Kidney (tissue), 13 donors: ENCODE measurements at regions not wholly inside any gene's neighbourhood (a gene's known extent, or its start where the extent isn't known, plus 50 kb on each side); places are given as distances from the start of the nearest gene placed in this dataset.

Source experiments
- DNase-seq, 5 donors: peaks; one replicate each; pipeline ENCODE4 v3.0.0-alpha.2; 2013 to 2020
- FAIRE-seq: peaks from 2 replicates; lab custom pipeline; 2012; peaks lifted over from hg19 to GRCh38; lab: Jason Lieb, UNC
- H3K27ac ChIP-seq, 2 donors: one replicate each; pipeline ENCODE4 v1.7.0; 2013; ENCODE audit warnings: low read depth in 2 of 2, low read length in 2 of 2, inconsistent platforms in 1 of 2
- H3K27me3 ChIP-seq: one replicate; pipeline ENCODE4 v1.7.1; 2013; ENCODE audit warnings: low read length, inconsistent platforms; ENCODE audit not compliant: control insufficient read depth, insufficient read depth
- H3K36me3 ChIP-seq, 3 donors: one replicate each; pipeline versions ENCODE4 v1.7.0 to v1.7.1; 2013; ENCODE audit warnings: low read length in 3 of 3, control low read depth in 1 of 3, inconsistent platforms in 1 of 3; ENCODE audit not compliant: insufficient read depth in 3 of 3, control insufficient read depth in 2 of 3
- H3K4me1 ChIP-seq, 3 donors: one replicate each; pipeline versions ENCODE4 v1.7.0 to v1.7.1; 2013; ENCODE audit warnings: low read length in 3 of 3, inconsistent platforms in 1 of 3, low read depth in 1 of 3; ENCODE audit not compliant: control insufficient read depth in 2 of 3, insufficient read depth in 2 of 3
- H3K4me3 ChIP-seq, 3 donors: one replicate each; pipeline versions ENCODE4 v1.7.0 to v1.8.1; 2013; ENCODE audit warnings: low read length in 3 of 3, control low read depth in 1 of 3, inconsistent platforms in 1 of 3
- H3K9ac ChIP-seq, 3 donors: one replicate each; pipeline versions ENCODE4 v1.7.0 to v1.7.1; 2013; ENCODE audit warnings: low read length in 3 of 3, control low read depth in 1 of 3, inconsistent platforms in 1 of 3
- H3K9me3 ChIP-seq, 3 donors: one replicate each; pipeline versions ENCODE4 v1.7.0 to v1.7.1; 2013; ENCODE audit warnings: low read length in 3 of 3, control low read depth in 1 of 3, inconsistent platforms in 1 of 3; ENCODE audit not compliant: control insufficient read depth in 2 of 3, insufficient read depth in 1 of 3
- CTCF ChIP-seq: IDR thresholded peaks from 3 replicates; pipeline ENCODE4 v1.5.1; 2012; ENCODE audit warnings: mild to moderate bottlenecking, moderate library complexity, borderline replicate concordance; ENCODE audit not compliant: insufficient read depth; ENCODE audit errors: extremely low read depth
- intact Hi-C: fragments of 100-400 bp; cut with DNase I; formaldehyde crosslinking; loops from one replicate; pipeline ENCODE4 v1.11.1; 2022
- donor health status: control.
- donor health status: control.
- donor health status: control.
- donor health status: control.
- donor health status: control.
- donor health status: DM: yes; HTN: yes; CAD: no.
- donor health status: Normal renal cell carcinoma (clear cell type).

DNA sequence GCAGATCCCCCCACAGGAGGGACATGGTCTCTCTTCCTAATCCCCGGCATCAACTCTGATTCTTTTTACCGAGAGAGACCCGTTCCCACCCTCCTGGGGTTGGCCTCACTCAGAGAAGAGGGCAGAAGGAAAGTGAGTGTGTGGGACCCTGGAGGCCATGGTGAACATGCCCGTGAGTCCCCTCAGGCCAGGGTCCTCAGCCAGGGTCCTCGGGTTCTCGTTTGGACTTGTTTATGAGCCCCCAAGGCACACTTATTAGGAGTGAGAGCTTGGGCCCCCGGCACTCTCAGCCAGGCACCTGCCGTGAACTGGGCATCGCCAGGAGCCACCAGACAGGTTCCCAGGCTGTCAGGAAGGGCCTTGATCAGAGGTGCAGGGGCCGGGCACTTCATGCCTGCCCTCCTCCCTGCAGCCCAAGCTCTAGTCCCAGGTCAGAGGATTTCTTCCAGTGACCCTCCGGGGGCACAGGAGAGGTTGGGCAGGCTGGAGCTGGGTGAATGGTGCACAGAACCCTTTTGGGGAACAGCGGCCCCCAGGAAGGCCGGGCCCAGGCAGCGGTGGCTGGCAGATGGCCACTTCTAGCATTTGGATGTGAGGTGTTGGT is 122.6 kb downstream of the CRYAA start:
- intact Hi-C loops = no loop called here

DNA sequence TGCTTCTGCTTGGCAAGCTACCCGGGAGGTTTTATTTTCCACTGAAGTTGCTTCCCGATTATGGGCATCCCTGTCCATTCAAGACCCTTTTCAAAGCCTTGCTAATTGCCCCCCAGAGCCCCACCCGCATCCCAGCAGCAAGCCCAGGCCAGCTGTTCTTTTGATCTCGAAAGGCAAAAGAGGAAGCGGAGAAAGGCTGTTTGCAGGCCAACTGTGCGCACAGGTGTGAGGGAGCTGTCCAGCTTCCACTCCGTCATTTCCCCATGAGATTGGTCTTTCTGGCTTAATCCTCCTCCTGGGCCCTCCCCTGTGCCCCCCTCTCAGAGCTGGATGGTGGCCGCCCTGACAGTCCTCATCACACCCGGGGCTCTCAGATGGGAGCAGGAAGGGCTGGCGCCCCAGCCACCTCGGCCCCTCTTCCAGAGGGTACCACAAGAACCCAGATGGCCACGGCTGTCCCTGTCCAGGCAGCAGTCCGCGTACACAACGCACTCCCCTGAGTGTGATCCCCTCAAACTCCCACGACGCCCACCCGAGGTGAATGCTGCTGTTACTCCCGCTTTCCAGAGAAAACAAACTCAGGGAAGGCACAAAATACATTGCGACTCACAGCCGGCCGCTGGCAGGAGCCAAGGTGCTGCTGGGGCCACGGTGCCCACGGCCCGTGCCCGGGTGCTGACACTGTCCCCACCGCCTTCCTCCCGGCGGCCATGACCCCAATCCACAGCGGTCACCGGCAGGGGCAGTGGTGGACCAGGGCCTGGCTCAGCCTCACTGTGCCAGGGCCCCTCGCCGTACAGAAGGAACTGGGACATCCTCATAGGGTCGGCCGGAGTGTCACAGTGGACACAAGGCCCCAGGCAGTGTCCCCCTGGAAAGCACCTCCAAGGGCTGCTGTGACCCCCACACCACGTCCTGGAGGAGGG is 121.9 kb downstream of the CRYAA start:
- no peak overlapping the region for H3K4me3 ChIP-seq
- FAIRE-seq (no peak), DNase-seq (peak in 2 of 5 donors; percentile 33 to 68)
- H3K4me1 ChIP-seq = peaks cover 0 to 8% (median 5%) of the 10 kb centered on the region in 3 donors
- H3K9ac ChIP-seq = no peak overlapping the region
- no peak for TF ChIP-seq CTCF
- no peak overlapping the region for H3K27ac ChIP-seq
- no peaks in the 10 kb centered on the region for H3K36me3 ChIP-seq
- H3K27me3 ChIP-seq = no peaks in the 10 kb centered on the region
- intact Hi-C loops = no loop called here
- peaks cover 0 to 12% (median 0%) of the 10 kb centered on the region in 3 donors for H3K9me3 ChIP-seq

More for the DNA sequence above, 122.6 kb downstream of the CRYAA start:
- Histone ChIP-seq H3K9me3 (peaks cover 0 to 16% (median 0%) of the 10 kb centered on the region in 3 donors), H3K36me3 (no peaks in the 10 kb centered on the region), H3K27ac (no peak overlapping the region), H3K4me1 (peaks cover 0 to 8% (median 5%) of the 10 kb centered on the region in 3 donors), H3K27me3 (no peaks in the 10 kb centered on the region), H3K9ac (no peak overlapping the region), H3K4me3 (no peak overlapping the region)
- no peak for FAIRE-seq
- TF ChIP-seq CTCF = no peak
- DNase-seq = peak in 1 of 5 donors; percentile 69

- Histone ChIP-seq H3K9me3 (peaks cover 0 to 6% (median 0%) of the 10 kb centered on the region in 3 donors), H3K27ac (no peak overlapping the region), H3K4me3 (no peak overlapping the region), H3K27me3 (no peaks in the 10 kb centered on the region), H3K36me3 (no peaks in the 10 kb centered on the region), H3K9ac (no peak overlapping the region), H3K4me1 (peaks cover 0 to 8% (median 5%) of the 10 kb centered on the region in 3 donors)
- intact Hi-C loops = no loop called here
- TF ChIP-seq CTCF = no peak
- FAIRE-seq (no peak), DNase-seq (peak in 1 of 5 donors; percentile 40)
Observed at GRCh38 chr21:43289966-43290365, 121.2 kb downstream of the CRYAA start.
